ENCODE measurements at regions not wholly inside any gene's neighbourhood (a gene's known extent, or its start where the extent isn't known, plus 50 kb on each side); places are given as distances from the start of the nearest gene placed in this dataset.

- DNase-seq, result no peak
- H3K9me3 ChIP-seq, result no peaks in the 10 kb centered on the region
- H3K27me3 ChIP-seq, result peaks cover 0 to 17% (median 0%) of the 10 kb centered on the region in 3 donors
- H3K36me3 ChIP-seq, result no peaks in the 10 kb centered on the region
- no peak overlapping the region for H3K27ac ChIP-seq
- intact Hi-C loops (cut with DNase I; ENCODE audit: low total_unique reads), result no loop called here
- H3K4me1 ChIP-seq, result no peaks in the 10 kb centered on the region
- TF ChIP-seq POLR2A (IDR thresholded peaks at IDR 0.05) (no peak), EP300 (IDR thresholded peaks at IDR 0.05) (no peak), CTCF (IDR thresholded peaks at IDR 0.05) (no peak), POLR2AphosphoS5 (IDR thresholded peaks at IDR 0.05) (no peak)
- no peak overlapping the region for H3K4me3 ChIP-seq
Measured at GRCh38 chr20:40612837-40613236, 76.2 kb downstream of the MAFB start.

- intact Hi-C loops (cut with DNase I; ENCODE audit: low total_unique reads), result no loop called here
- 82 to 91% (median 84%) methylated on average over 4 of the region's 4 CpGs for WGBS, 5 donors
- Histone ChIP-seq H3K4me1 (no peaks in the 10 kb centered on the region), H3K27me3 (peaks cover 0 to 16% (median 0%) of the 10 kb centered on the region in 3 donors), H3K36me3 (no peaks in the 10 kb centered on the region), H3K4me3 (no peak overlapping the region), H3K27ac (no peak overlapping the region), H3K9me3 (no peaks in the 10 kb centered on the region)
- DNase-seq, result no peak
- no peak for TF ChIP-seq POLR2AphosphoS5 (IDR thresholded peaks at IDR 0.05)
- no peak for TF ChIP-seq CTCF (IDR thresholded peaks at IDR 0.05)
- no peak for TF ChIP-seq POLR2A (IDR thresholded peaks at IDR 0.05)
- no peak for TF ChIP-seq EP300 (IDR thresholded peaks at IDR 0.05)
Measured at GRCh38 chr20:40612247-40612646, 76.8 kb downstream of the MAFB start.

- Histone ChIP-seq H3K27ac (no peak overlapping the region), H3K4me1 (no peaks in the 10 kb centered on the region), H3K27me3 (peaks cover 0 to 8% (median 0%) of the 10 kb centered on the region in 3 donors), H3K36me3 (no peaks in the 10 kb centered on the region), H3K4me3 (no peak overlapping the region), H3K9me3 (no peaks in the 10 kb centered on the region)
- no peak for TF ChIP-seq POLR2A (IDR thresholded peaks at IDR 0.05)
- no peak for TF ChIP-seq EP300 (IDR thresholded peaks at IDR 0.05)
- TF ChIP-seq POLR2AphosphoS5 (IDR thresholded peaks at IDR 0.05), result no peak
- no peak for TF ChIP-seq CTCF (IDR thresholded peaks at IDR 0.05)
- DNase-seq, result no peak
- 75 to 88% (median 86%) methylated on average over 3 of the region's 3 CpGs for WGBS, 5 donors
- intact Hi-C loops (cut with DNase I; ENCODE audit: low total_unique reads), result no loop called here
Measured at GRCh38 chr20:40610730-40611129, 78.3 kb downstream of the MAFB start.

GRCh38 chr20:40607927-40608326, 81.1 kb downstream of the MAFB start:
- Histone ChIP-seq H3K27ac (no peak overlapping the region), H3K9me3 (no peaks in the 10 kb centered on the region), H3K4me1 (no peaks in the 10 kb centered on the region), H3K4me3 (no peak overlapping the region), H3K36me3 (no peaks in the 10 kb centered on the region), H3K27me3 (peaks cover 0 to 11% (median 0%) of the 10 kb centered on the region in 3 donors)
- no peak for DNase-seq
- TF ChIP-seq POLR2AphosphoS5 (IDR thresholded peaks at IDR 0.05) (no peak), CTCF (IDR thresholded peaks at IDR 0.05) (no peak), EP300 (IDR thresholded peaks at IDR 0.05) (no peak)
- 84 to 93% (median 89%) methylated on average over 5 of the region's 5 CpGs for WGBS, 5 donors
- intact Hi-C loops (cut with DNase I; ENCODE audit: low total_unique reads), result no loop called here

Measured in stomach (tissue), 8 donors.